ENCODE measurements at regions not wholly inside any gene's neighbourhood (a gene's known extent, or its start where the extent isn't known, plus 50 kb on each side); places are given as distances from the start of the nearest gene placed in this dataset.

DNA sequence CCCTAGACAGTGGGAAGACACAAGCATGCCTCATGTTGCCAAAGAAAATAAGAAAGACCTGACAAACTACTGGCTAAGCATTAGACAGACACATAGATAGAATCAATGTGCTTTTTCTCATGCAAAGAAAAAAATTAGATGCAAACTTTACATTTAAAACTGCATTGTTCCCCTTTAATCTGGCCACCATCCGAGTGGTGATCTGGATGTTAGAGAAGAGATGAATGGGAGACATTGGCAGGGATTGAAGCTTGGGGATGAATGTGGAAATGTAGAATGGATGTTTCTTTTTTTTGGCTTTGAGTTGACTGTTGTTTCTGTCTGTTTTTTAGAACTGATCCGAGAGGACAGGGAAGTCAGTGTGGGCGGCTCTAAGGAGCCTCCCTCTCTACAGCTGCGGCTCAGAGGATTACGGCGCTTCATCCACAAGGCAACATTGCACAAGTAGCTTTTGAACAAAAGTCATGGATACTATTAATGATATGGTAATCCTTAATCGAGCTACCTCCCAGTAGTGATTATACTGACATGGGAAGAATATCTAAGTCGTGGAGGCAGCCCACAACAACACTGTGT is 53.0 kb downstream of the HELT start:
- Histone ChIP-seq H3K4me3 (ENCODE audit: low read depth, low read length) (no peak overlapping the region), H3K9me3 (ENCODE audit: control insufficient read depth, insufficient read depth, low read length) (no peaks in the 10 kb centered on the region), H3K4me1 (ENCODE audit: control insufficient read depth, insufficient read depth, low read length) (no peaks in the 10 kb centered on the region), H3K27ac (ENCODE audit: low read depth, low read length) (no peak overlapping the region), H3K27me3 (ENCODE audit: control insufficient read depth, insufficient read depth, low read length) (no peaks in the 10 kb centered on the region), H3K36me3 (ENCODE audit: control insufficient read depth, insufficient read depth, low read length) (no peaks in the 10 kb centered on the region), H3K9ac (ENCODE audit: low read depth, low read length) (no peak overlapping the region)

GRCh38 chr4:185079271-185079905 is 61.1 kb downstream of the HELT start:
- Histone ChIP-seq H3K36me3 (ENCODE audit: control insufficient read depth, insufficient read depth, low read length) (no peaks in the 10 kb centered on the region), H3K9ac (ENCODE audit: low read depth, low read length) (no peak overlapping the region), H3K9me3 (ENCODE audit: control insufficient read depth, insufficient read depth, low read length) (no peaks in the 10 kb centered on the region), H3K4me1 (ENCODE audit: control insufficient read depth, insufficient read depth, low read length) (peaks cover 42% of the 10 kb centered on the region), H3K4me3 (ENCODE audit: low read depth, low read length) (no peak overlapping the region), H3K27me3 (ENCODE audit: control insufficient read depth, insufficient read depth, low read length) (peaks cover 5% of the 10 kb centered on the region), H3K27ac (ENCODE audit: low read depth, low read length) (no peak overlapping the region)

GRCh38 chr4:185080545-185080944 is 62.3 kb downstream of the HELT start:
- no peaks in the 10 kb centered on the region for H3K9me3 ChIP-seq (ENCODE audit: control insufficient read depth, insufficient read depth, low read length)
- H3K4me1 ChIP-seq (ENCODE audit: control insufficient read depth, insufficient read depth, low read length) = peaks cover 45% of the 10 kb centered on the region
- H3K27ac ChIP-seq (ENCODE audit: low read depth, low read length) = no peak overlapping the region
- no peaks in the 10 kb centered on the region for H3K36me3 ChIP-seq (ENCODE audit: control insufficient read depth, insufficient read depth, low read length)
- peak overlapping the region; percentile 3; the same call in 1 of the 2 replicates for H3K4me3 ChIP-seq (ENCODE audit: low read depth, low read length)
- H3K27me3 ChIP-seq (ENCODE audit: control insufficient read depth, insufficient read depth, low read length) = peaks cover 5% of the 10 kb centered on the region
- no peak overlapping the region for H3K9ac ChIP-seq (ENCODE audit: low read depth, low read length)

- no peak overlapping the region for H3K4me3 ChIP-seq (ENCODE audit: low read depth, low read length)
- no peak overlapping the region for H3K27ac ChIP-seq (ENCODE audit: low read depth, low read length)
- peaks cover 5% of the 10 kb centered on the region; the same call in 1 of the 2 replicates for H3K27me3 ChIP-seq (ENCODE audit: control insufficient read depth, insufficient read depth, low read length)
- H3K4me1 ChIP-seq (ENCODE audit: control insufficient read depth, insufficient read depth, low read length) = peaks cover 49% of the 10 kb centered on the region
- no peaks in the 10 kb centered on the region for H3K36me3 ChIP-seq (ENCODE audit: control insufficient read depth, insufficient read depth, low read length)
- H3K9ac ChIP-seq (ENCODE audit: low read depth, low read length) = no peak overlapping the region
- H3K9me3 ChIP-seq (ENCODE audit: control insufficient read depth, insufficient read depth, low read length) = no peaks in the 10 kb centered on the region
Observed at GRCh38 chr4:185082561-185082960, 60.5 kb upstream of the SLC25A4 start.

GRCh38 chr4:185086053-185086452 is 57.0 kb upstream of the SLC25A4 start:
- peaks cover 5% of the 10 kb centered on the region; the same call in 1 of the 2 replicates for H3K27me3 ChIP-seq (ENCODE audit: control insufficient read depth, insufficient read depth, low read length)
- no peak overlapping the region for H3K4me3 ChIP-seq (ENCODE audit: low read depth, low read length)
- H3K36me3 ChIP-seq (ENCODE audit: control insufficient read depth, insufficient read depth, low read length) = no peaks in the 10 kb centered on the region
- H3K9ac ChIP-seq (ENCODE audit: low read depth, low read length) = no peak overlapping the region
- H3K9me3 ChIP-seq (ENCODE audit: control insufficient read depth, insufficient read depth, low read length) = no peaks in the 10 kb centered on the region
- peaks cover 15% of the 10 kb centered on the region for H3K4me1 ChIP-seq (ENCODE audit: control insufficient read depth, insufficient read depth, low read length)
- no peak overlapping the region for H3K27ac ChIP-seq (ENCODE audit: low read depth, low read length)

DNA sequence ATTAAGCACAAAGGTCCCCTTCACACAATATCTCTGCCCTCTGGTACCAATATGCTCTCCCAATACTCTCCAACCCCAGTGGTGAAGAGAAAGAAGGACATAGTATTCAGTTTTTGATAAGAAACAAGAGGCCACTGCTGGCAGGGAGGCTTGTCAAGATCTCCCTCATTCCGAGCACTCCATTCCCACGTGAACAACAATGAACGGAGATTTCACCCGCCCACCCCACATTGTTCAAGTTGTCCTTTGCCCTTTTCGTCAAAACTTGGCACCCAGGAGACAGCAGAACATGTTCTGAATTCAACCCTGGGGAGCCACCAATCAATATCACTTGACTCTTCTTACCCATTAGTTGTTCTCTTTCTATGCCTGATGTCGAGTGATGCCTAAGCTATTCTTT is 54.2 kb upstream of the SLC25A4 start:
- Histone ChIP-seq H3K9me3 (ENCODE audit: control insufficient read depth, insufficient read depth, low read length) (no peaks in the 10 kb centered on the region), H3K4me3 (ENCODE audit: low read depth, low read length) (no peak overlapping the region), H3K27ac (ENCODE audit: low read depth, low read length) (no peak overlapping the region), H3K4me1 (ENCODE audit: control insufficient read depth, insufficient read depth, low read length) (peaks cover 9% of the 10 kb centered on the region), H3K9ac (ENCODE audit: low read depth, low read length) (no peak overlapping the region), H3K36me3 (ENCODE audit: control insufficient read depth, insufficient read depth, low read length) (no peaks in the 10 kb centered on the region), H3K27me3 (ENCODE audit: control insufficient read depth, insufficient read depth, low read length) (no peaks in the 10 kb centered on the region)

GRCh38 chr4:185090592-185090991 is 52.5 kb upstream of the SLC25A4 start:
- no peak overlapping the region for H3K9ac ChIP-seq (ENCODE audit: low read depth, low read length)
- no peaks in the 10 kb centered on the region for H3K9me3 ChIP-seq (ENCODE audit: control insufficient read depth, insufficient read depth, low read length)
- H3K4me3 ChIP-seq (ENCODE audit: low read depth, low read length) = no peak overlapping the region
- H3K4me1 ChIP-seq (ENCODE audit: control insufficient read depth, insufficient read depth, low read length) = peaks cover 8% of the 10 kb centered on the region
- H3K27me3 ChIP-seq (ENCODE audit: control insufficient read depth, insufficient read depth, low read length) = no peaks in the 10 kb centered on the region
- H3K27ac ChIP-seq (ENCODE audit: low read depth, low read length) = no peak overlapping the region
- H3K36me3 ChIP-seq (ENCODE audit: control insufficient read depth, insufficient read depth, low read length) = no peaks in the 10 kb centered on the region

GRCh38 chr4:185092535-185093197 is 50.4 kb upstream of the SLC25A4 start:
- no peak overlapping the region for H3K4me3 ChIP-seq (ENCODE audit: low read depth, low read length)
- no peaks in the 10 kb centered on the region for H3K36me3 ChIP-seq (ENCODE audit: control insufficient read depth, insufficient read depth, low read length)
- H3K27ac ChIP-seq (ENCODE audit: low read depth, low read length) = no peak overlapping the region
- no peak overlapping the region for H3K9ac ChIP-seq (ENCODE audit: low read depth, low read length)
- H3K27me3 ChIP-seq (ENCODE audit: control insufficient read depth, insufficient read depth, low read length) = no peaks in the 10 kb centered on the region
- no peaks in the 10 kb centered on the region for H3K9me3 ChIP-seq (ENCODE audit: control insufficient read depth, insufficient read depth, low read length)
- H3K4me1 ChIP-seq (ENCODE audit: control insufficient read depth, insufficient read depth, low read length) = 0 out of 2 replicates have a peak, but pooled peaks cover 4% of the 10 kb centered on the region

All from HUES48 (cell line).